Calu3 (cell line): ENCODE measurements at regions not wholly inside any gene's neighbourhood (a gene's known extent, or its start where the extent isn't known, plus 50 kb on each side); places are given as distances from the start of the nearest gene placed in this dataset.

Source experiments
- BruUV-seq: library from RNA; stranded (reverse); fragments of 400-500 nt; replicated peaks from 2 replicates; lab custom pipeline; 2021; lab: Mats Ljungman, UMichigan
- CTCF ChIA-PET: fragments of 300-600 bp; sonication (Branson Sonifier 250); formaldehyde crosslinking; loops from one replicate; lab custom pipeline; 2022; ENCODE audit warnings: antibody characterized with exemption; lab: Charles Lee
- DNase-seq: peaks from one replicate; pipeline ENCODE4 v3.0.0; 2022
- H3K27ac Mint-ChIP-seq: one replicate; pipeline ENCODE4 v1.8.0; 2022; ENCODE audit warnings: mixed read lengths; ENCODE audit not compliant: unreplicated experiment
- H3K27me3 Mint-ChIP-seq: one replicate; pipeline ENCODE4 v1.8.0; 2022; ENCODE audit warnings: mixed read lengths; ENCODE audit not compliant: unreplicated experiment
- H3K36me3 Mint-ChIP-seq: one replicate; pipeline ENCODE4 v1.8.0; 2022; ENCODE audit warnings: mild to moderate bottlenecking, moderate library complexity, mixed read lengths; ENCODE audit not compliant: insufficient read depth, unreplicated experiment
- H3K4me1 Mint-ChIP-seq: one replicate; pipeline ENCODE4 v1.8.0; 2022; ENCODE audit warnings: mild to moderate bottlenecking, low read depth, mixed read lengths; ENCODE audit not compliant: unreplicated experiment
- H3K4me3 Mint-ChIP-seq: one replicate; pipeline ENCODE4 v1.8.0; 2022; ENCODE audit warnings: mild to moderate bottlenecking, low read depth, moderate library complexity, mixed read lengths; ENCODE audit not compliant: unreplicated experiment
- H3K9me3 Mint-ChIP-seq: one replicate; pipeline ENCODE4 v1.8.0; 2022; ENCODE audit warnings: low read depth, mixed read lengths; ENCODE audit not compliant: unreplicated experiment
- CTCF ChIP-seq: fragments of 200-600 bp; IDR thresholded peaks from one replicate; pipeline ENCODE4 v1.8.0; 2022; ENCODE audit warnings: antibody characterized with exemption; ENCODE audit not compliant: unreplicated experiment
- intact Hi-C: fragments of 100-400 bp; cut with micrococcal nuclease; formaldehyde crosslinking; loops from one replicate; pipeline ENCODE4 v1.10.0; 2022; ENCODE audit not compliant: unreplicated experiment

- Mint-ChIP-seq H3K9me3 (no peaks in the 10 kb centered on the region), H3K27me3 (peaks cover 17% of the 10 kb centered on the region), H3K4me1 (no peaks in the 10 kb centered on the region), H3K36me3 (no peaks in the 10 kb centered on the region), H3K4me3 (no peak overlapping the region), H3K27ac (no peak overlapping the region)
- no TSS peak for BruUV-seq
- CTCF ChIA-PET: no interaction called here
- DNase-seq: no peak
- intact Hi-C loops: no loop called here
- TF ChIP-seq CTCF: no peak
Observed at GRCh38 chr3:66827726-66828125, 170.4 kb upstream of the KBTBD8 start.

GRCh38 chr3:66828303-66828702 lies 169.8 kb upstream of the KBTBD8 start:
- no peaks in the 10 kb centered on the region for H3K4me1 Mint-ChIP-seq
- peaks cover 17% of the 10 kb centered on the region for H3K27me3 Mint-ChIP-seq
- no TSS peak for BruUV-seq
- H3K36me3 Mint-ChIP-seq: no peaks in the 10 kb centered on the region
- no peak for DNase-seq
- TF ChIP-seq CTCF: no peak
- H3K27ac Mint-ChIP-seq: no peak overlapping the region
- CTCF ChIA-PET: no interaction called here
- intact Hi-C loops: no loop called here
- H3K9me3 Mint-ChIP-seq: no peaks in the 10 kb centered on the region
- H3K4me3 Mint-ChIP-seq: no peak overlapping the region

GRCh38 chr3:66830301-66830700 lies 167.8 kb upstream of the KBTBD8 start:
- H3K4me3 Mint-ChIP-seq: no peak overlapping the region
- no peak for TF ChIP-seq CTCF
- CTCF ChIA-PET: no interaction called here
- no peaks in the 10 kb centered on the region for H3K9me3 Mint-ChIP-seq
- H3K4me1 Mint-ChIP-seq: no peaks in the 10 kb centered on the region
- intact Hi-C loops: no loop called here
- no peaks in the 10 kb centered on the region for H3K36me3 Mint-ChIP-seq
- peaks cover 17% of the 10 kb centered on the region for H3K27me3 Mint-ChIP-seq
- no TSS peak for BruUV-seq
- DNase-seq: no peak
- no peak overlapping the region for H3K27ac Mint-ChIP-seq

GRCh38 chr3:66831931-66832330 lies 166.2 kb upstream of the KBTBD8 start:
- DNase-seq: no peak
- Mint-ChIP-seq H3K9me3 (no peaks in the 10 kb centered on the region), H3K27me3 (peaks cover 16% of the 10 kb centered on the region), H3K36me3 (no peaks in the 10 kb centered on the region), H3K27ac (no peak overlapping the region), H3K4me3 (no peak overlapping the region), H3K4me1 (no peaks in the 10 kb centered on the region)
- TF ChIP-seq CTCF: no peak
- no TSS peak for BruUV-seq
- intact Hi-C loops: no loop called here
- CTCF ChIA-PET: interaction anchor here (0.7 to 0.9 kb wide), 2 partner anchors 20 to 425 kb away, joined by 4 to 5 read pairs; no protein-coding TSS in a partner anchor
